Upper lobe of left lung (tissue), 6 donors: ENCODE measurements at regions not wholly inside any gene's neighbourhood (a gene's known extent, or its start where the extent isn't known, plus 50 kb on each side); places are given as distances from the start of the nearest gene placed in this dataset.

ENCODE experiments used
- ATAC-seq, 2 donors: fragments of 200-7000 bp; cut with Tn5 transposase; one replicate each; pipeline ENCODE4 v1.9.1; 2022; ENCODE audit warnings: mild to moderate bottlenecking in 2 of 2, moderate library complexity in 2 of 2; ENCODE audit not compliant: low FRiP score in 2 of 2
- DNase-seq, 2 donors: peaks; one replicate each; pipeline ENCODE4 v3.0.0-alpha.2; 2019 to 2020
- H3K27ac ChIP-seq, 4 donors: fragments of 200-600 bp; sonication (generic); one replicate each; pipeline ENCODE4 v1.5.1; 2016 to 2019
- H3K27me3 ChIP-seq, 4 donors: fragments of 200-600 bp; sonication (generic); one replicate each; pipeline ENCODE4 v1.5.1; 2017 to 2019
- H3K36me3 ChIP-seq, 4 donors: fragments of 200-600 bp; sonication (generic); one replicate each; pipeline ENCODE4 v1.5.1; 2016 to 2019
- H3K4me1 ChIP-seq, 4 donors: fragments of 200-600 bp; sonication (generic); one replicate each; pipeline ENCODE4 v1.5.1; 2018 to 2019
- H3K4me3 ChIP-seq, 4 donors: fragments of 200-600 bp; sonication (generic); one replicate each; pipeline ENCODE4 v1.5.1; 2017 to 2019; ENCODE audit warnings: mild to moderate bottlenecking in 2 of 4, moderate library complexity in 1 of 4
- H3K9me3 ChIP-seq, 4 donors: fragments of 200-600 bp; sonication (generic); one replicate each; pipeline ENCODE4 v1.5.1; 2018 to 2019
- CTCF ChIP-seq, 6 experiments: fragments of 450-650 bp in 4 of 6; fragments of 200-600 bp in 2 of 6; sonication (generic) in 2 of 6; IDR thresholded peaks; one replicate each; pipeline ENCODE4 v1.5.1; 2016 to 2019; ENCODE audit warnings: antibody characterized with exemption in 6 of 6
- EP300 ChIP-seq, 4 donors: sonication (generic); formaldehyde crosslinking; IDR thresholded peaks; one replicate each; pipeline ENCODE4 v1.5.1; 2017; ENCODE audit warnings: antibody characterized with exemption in 4 of 4, control low read depth in 2 of 4
- POLR2A ChIP-seq, 4 donors: fragments of 450-650 bp; IDR thresholded peaks; one replicate each; pipeline ENCODE4 v1.5.1; 2016 to 2017; ENCODE audit warnings: antibody characterized with exemption in 4 of 4, mild to moderate bottlenecking in 2 of 4
- POLR2AphosphoS5 ChIP-seq, 2 donors: sonication (generic); formaldehyde crosslinking; IDR thresholded peaks; one replicate each; pipeline ENCODE4 v1.5.1; 2017; ENCODE audit warnings: antibody characterized with exemption in 2 of 2
- WGBS, 2 donors: methylation state at CpG; one replicate each; pipeline ENCODE4 v1.1.5; 2017 to 2018; 5-methylcytosine and 5-hydroxymethylcytosine counted together
- small RNA-seq, 4 donors: library from RNA; depleted of rRNA; stranded (forward); fragments of <200 nt; gene quantifications; one replicate each; pipeline ENCODE3, GENCODE V24; 2016
- donor health status: DM: no; HTN: no; CAD: no; lungs with moderate emphysema.
- donor health status: DM: no; HTN: yes; CAD: no; lungs with severe emphysema.

DNA sequence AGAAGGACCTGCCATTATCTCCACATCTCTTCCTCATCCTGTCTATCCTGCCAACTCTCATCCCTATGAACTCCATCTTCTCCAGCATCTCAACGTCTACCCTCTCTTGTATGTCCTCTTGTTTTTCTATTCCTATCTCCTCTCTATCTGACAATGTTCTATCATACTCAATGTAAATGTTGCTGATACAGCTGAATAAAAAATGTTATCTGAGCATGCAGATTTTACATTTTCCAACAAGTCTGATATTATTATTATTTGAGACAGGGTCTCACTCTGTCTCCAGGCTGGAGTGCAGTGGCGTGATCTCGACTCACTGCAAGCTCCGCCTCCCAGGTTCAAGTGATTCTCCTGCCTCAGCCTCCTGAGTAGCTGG is 56.0 kb upstream of the RAI14 start:
- Histone ChIP-seq H3K36me3 (no peaks in the 10 kb centered on the region), H3K4me3 (no peak overlapping the region), H3K27ac (no peak overlapping the region), H3K9me3 (no peaks in the 10 kb centered on the region), H3K4me1 (peaks cover 3 to 11% (median 6%) of the 10 kb centered on the region in 4 donors), H3K27me3 (no peaks in the 10 kb centered on the region)
- ATAC-seq, result no peak
- TF ChIP-seq POLR2A (IDR thresholded peaks at IDR 0.05) (no peak), POLR2AphosphoS5 (IDR thresholded peaks at IDR 0.05) (no peak), EP300 (IDR thresholded peaks at IDR 0.05) (no peak), CTCF (IDR thresholded peaks at IDR 0.05) (no peak)
- no peak for DNase-seq
- 92 to 96% methylated on average over 4 of the region's 4 CpGs for WGBS, 2 donors

GRCh38 chr5:34603378-34603777 is 52.8 kb upstream of the RAI14 start:
- Histone ChIP-seq H3K36me3 (no peaks in the 10 kb centered on the region), H3K9me3 (no peaks in the 10 kb centered on the region), H3K4me3 (no peak overlapping the region), H3K27ac (no peak overlapping the region), H3K4me1 (peaks cover 0 to 5% (median 3%) of the 10 kb centered on the region in 4 donors), H3K27me3 (no peaks in the 10 kb centered on the region)
- TF ChIP-seq CTCF (IDR thresholded peaks at IDR 0.05), result no peak
- TF ChIP-seq EP300 (IDR thresholded peaks at IDR 0.05), result no peak
- no peak for TF ChIP-seq POLR2AphosphoS5 (IDR thresholded peaks at IDR 0.05)
- no peak for TF ChIP-seq POLR2A (IDR thresholded peaks at IDR 0.05)
- WGBS, 2 donors, result 88 to 95% methylated on average over 2 of the region's 2 CpGs
- no peak for ATAC-seq
- DNase-seq, result no peak

GRCh38 chr5:34604119-34604675 is 51.9 kb upstream of the RAI14 start:
- no peaks in the 10 kb centered on the region for H3K9me3 ChIP-seq
- H3K27ac ChIP-seq, result no peak overlapping the region
- no peak overlapping the region for H3K4me3 ChIP-seq
- DNase-seq (no peak), ATAC-seq (peak in 1 of 2 donors; percentile 19)
- H3K36me3 ChIP-seq, result no peaks in the 10 kb centered on the region
- TF ChIP-seq POLR2AphosphoS5 (IDR thresholded peaks at IDR 0.05) (no peak), EP300 (IDR thresholded peaks at IDR 0.05) (no peak), CTCF (IDR thresholded peaks at IDR 0.05) (no peak), POLR2A (IDR thresholded peaks at IDR 0.05) (no peak)
- H3K27me3 ChIP-seq, result no peaks in the 10 kb centered on the region
- H3K4me1 ChIP-seq, result peaks cover under 1 to 11% (median 7%) of the 10 kb centered on the region in 4 donors
- 48 to 75% methylated on average over 1 of the region's 1 CpG for WGBS, 2 donors

DNA sequence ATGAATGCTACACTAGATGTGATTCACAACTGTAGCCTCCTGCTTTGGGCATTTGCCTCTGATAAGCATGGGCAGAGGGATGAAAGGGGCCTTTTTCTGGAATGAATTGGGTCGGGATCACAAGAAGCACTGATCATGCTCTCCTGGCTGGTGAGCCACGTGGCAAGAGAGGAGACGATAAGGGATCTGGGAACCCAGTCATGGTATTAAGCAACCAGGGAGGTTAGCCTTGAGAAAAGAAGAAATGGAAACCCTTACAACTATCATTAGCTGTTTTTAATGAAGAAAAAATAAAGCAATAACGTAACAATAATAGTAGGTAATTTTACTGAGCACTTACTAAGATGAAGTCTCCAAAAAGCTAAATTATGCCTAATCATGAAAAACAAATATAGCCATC is 50.0 kb upstream of the RAI14 start:
- WGBS, 2 donors, result 90% methylated on average over 4 of the region's 4 CpGs
- DNase-seq (no peak), ATAC-seq (no peak)
- Histone ChIP-seq H3K4me3 (no peak overlapping the region), H3K9me3 (no peaks in the 10 kb centered on the region), H3K4me1 (peaks cover 9 to 27% (median 21%) of the 10 kb centered on the region in 4 donors), H3K27ac (no peak overlapping the region), H3K27me3 (no peaks in the 10 kb centered on the region), H3K36me3 (no peaks in the 10 kb centered on the region)
- TF ChIP-seq EP300 (IDR thresholded peaks at IDR 0.05), result no peak
- no peak for TF ChIP-seq POLR2A (IDR thresholded peaks at IDR 0.05)
- TF ChIP-seq CTCF (IDR thresholded peaks at IDR 0.05), result no peak
- TF ChIP-seq POLR2AphosphoS5 (IDR thresholded peaks at IDR 0.05), result no peak

Small RNA genes lying in the stretch of these regions (small RNA-seq; reads per million reads assigned to genes)
- gene AC139792.3, result 0 reads per million in 4 donors
